SK-N-SH treated with all-trans-retinoic acid at 6 μM for 48 hours (cell line): ENCODE measurements at regions not wholly inside any gene's neighbourhood (a gene's known extent, or its start where the extent isn't known, plus 50 kb on each side); places are given as distances from the start of the nearest gene placed in this dataset.

Source experiments
- ATAC-seq: fragments of 200-7000 bp; cut with Tn5 transposase; 3 replicates; pipeline ENCODE4 v1.9.1; 2020; ENCODE audit warnings: mild to moderate bottlenecking, moderate library complexity
- BACH2 ChIP-seq: fragments of 250-450 bp; sonication (Bioruptor Pico); IDR thresholded peaks from 2 replicates; pipeline ENCODE4 v1.9.0; 2021; ENCODE audit warnings: mild to moderate bottlenecking, borderline replicate concordance
- CREB5 ChIP-seq: fragments of 250-450 bp; sonication (Bioruptor Pico); IDR thresholded peaks from 2 replicates; pipeline ENCODE4 v1.5.1; 2020; ENCODE audit warnings: low read depth, mild to moderate bottlenecking, moderate library complexity
- CSDC2 ChIP-seq: fragments of 250-450 bp; sonication (Bioruptor Pico); IDR thresholded peaks from 2 replicates; pipeline ENCODE4 v1.5.0; 2020; ENCODE audit warnings: mild to moderate bottlenecking, moderate library complexity
- CSRNP3 ChIP-seq: fragments of 250-450 bp; sonication (Bioruptor Pico); IDR thresholded peaks from 2 replicates; pipeline ENCODE4 v1.5.1; 2021; ENCODE audit warnings: mild to moderate bottlenecking, moderate library complexity
- ESRRG ChIP-seq: fragments of 250-450 bp; sonication (Bioruptor Pico); IDR thresholded peaks from 2 replicates; pipeline ENCODE4 v1.6.1; 2021; ENCODE audit warnings: mild to moderate bottlenecking
- GLIS3 ChIP-seq: fragments of 250-450 bp; sonication (Bioruptor Pico); IDR thresholded peaks from 2 replicates; pipeline ENCODE4 v1.5.0; 2020; ENCODE audit warnings: mild to moderate bottlenecking, moderate library complexity
- ISL1 ChIP-seq: fragments of 250-450 bp; sonication (Bioruptor Pico); IDR thresholded peaks from 2 replicates; pipeline ENCODE4 v2.1.2; 2022; ENCODE audit warnings: mild to moderate bottlenecking, moderate library complexity
- OSR1 ChIP-seq: fragments of 250-450 bp; sonication (Bioruptor Pico); IDR thresholded peaks from 2 replicates; pipeline ENCODE4 v1.8.0; 2022; ENCODE audit warnings: moderate library complexity, mild to moderate bottlenecking, inconsistent platforms
- PPARA ChIP-seq: fragments of 250-450 bp; sonication (Bioruptor Pico); IDR thresholded peaks from 2 replicates; pipeline ENCODE4 v1.5.0; 2020; ENCODE audit warnings: mild to moderate bottlenecking, borderline replicate concordance
- RARB ChIP-seq: fragments of 250-450 bp; sonication (Bioruptor Pico); IDR thresholded peaks from 2 replicates; pipeline ENCODE4 v1.8.0; 2021; ENCODE audit warnings: mild to moderate bottlenecking, moderate library complexity
- TCF4 ChIP-seq: fragments of 250-450 bp; sonication (Bioruptor Pico); IDR thresholded peaks from 2 replicates; pipeline ENCODE4 v1.8.0; 2021; ENCODE audit warnings: mild to moderate bottlenecking, moderate library complexity, borderline replicate concordance
- TOX ChIP-seq: fragments of 250-450 bp; sonication (Bioruptor Pico); IDR thresholded peaks from 2 replicates; pipeline ENCODE4 v1.8.0; 2021; ENCODE audit warnings: mild to moderate bottlenecking, moderate library complexity, borderline replicate concordance
- ZC3H10 ChIP-seq: fragments of 250-450 bp; sonication (Bioruptor Pico); IDR thresholded peaks from 2 replicates; pipeline ENCODE4 v1.5.1; 2021; ENCODE audit warnings: mild to moderate bottlenecking, moderate library complexity
- ZFP3 ChIP-seq: fragments of 250-450 bp; sonication (Bioruptor Pico); IDR thresholded peaks from 2 replicates; pipeline ENCODE4 v1.5.0; 2020; ENCODE audit warnings: mild to moderate bottlenecking, moderate library complexity
- ZFP30 ChIP-seq: fragments of 450-650 bp; formaldehyde crosslinking; IDR thresholded peaks from 2 replicates; pipeline ENCODE4 v1.5.0; 2022; ENCODE audit warnings: mild to moderate bottlenecking, moderate library complexity
- ZNF565 ChIP-seq: fragments of 450-650 bp; formaldehyde crosslinking; conservative IDR thresholded peaks from 2 replicates; pipeline ENCODE4 v1.5.0; 2020; ENCODE audit warnings: low read depth, mild to moderate bottlenecking, moderate library complexity
- ZNF70 ChIP-seq: fragments of 450-650 bp; formaldehyde crosslinking; IDR thresholded peaks from 2 replicates; pipeline ENCODE4 v1.5.0; 2020; ENCODE audit warnings: mild to moderate bottlenecking, moderate library complexity
- ZNF8 ChIP-seq: fragments of 450-650 bp; formaldehyde crosslinking; IDR thresholded peaks from 2 replicates; pipeline ENCODE4 v1.5.0; 2020; ENCODE audit warnings: mild to moderate bottlenecking, moderate library complexity
- TF ChIP-seq, protein P1 (sequence below): fragments of 250-450 bp; sonication (Bioruptor Pico); IDR thresholded peaks from 2 replicates; pipeline ENCODE4 v1.8.0; 2020; ENCODE audit warnings: mild to moderate bottlenecking, moderate library complexity, borderline replicate concordance
- TF ChIP-seq, protein P2 (sequence below): fragments of 250-450 bp; sonication (Bioruptor Pico); IDR thresholded peaks from 2 replicates; pipeline ENCODE4 v1.8.0; 2021; ENCODE audit warnings: low read depth, mild to moderate bottlenecking, moderate library complexity, borderline replicate concordance

GRCh38 chr15:36271048-36271447 is 308.4 kb upstream of the CDIN1 start:
- no peak for ATAC-seq
- no peak for TF ChIP-seq CREB5
- TF ChIP-seq, all 23 proteins: peak for 0

- ATAC-seq = no peak
- TF ChIP-seq ZC3H10 (CRISPR knock-in tag) = no peak
Observed at GRCh38 chr15:36275656-36276055, 303.8 kb upstream of the CDIN1 start.

- TF ChIP-seq ZFP3 = no peak
- TF ChIP-seq, all 23 proteins: peak for 0
- no peak for ATAC-seq
Observed at GRCh38 chr15:36278219-36278618, 301.2 kb upstream of the CDIN1 start.

DNA sequence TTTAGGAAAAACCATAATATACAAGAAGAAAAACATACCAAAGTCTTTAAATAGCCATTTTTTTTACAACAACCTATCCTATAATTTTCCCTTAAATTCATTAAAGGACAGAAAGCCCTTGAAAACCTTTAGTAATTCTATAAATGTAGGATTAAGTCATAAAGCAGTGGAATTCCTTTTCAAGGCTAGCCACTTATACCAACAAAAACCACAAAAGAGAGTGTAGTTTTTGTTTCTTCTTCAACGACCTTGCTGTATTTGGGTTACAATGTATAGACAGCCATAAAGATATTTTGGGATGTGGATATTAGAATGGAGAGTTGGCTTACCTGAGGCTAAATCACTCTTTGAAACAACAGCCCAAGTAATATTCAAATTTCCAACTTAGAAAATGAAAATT is 296.6 kb upstream of the CDIN1 start:
- TF ChIP-seq ZFP3 = no peak
- no peak for TF ChIP-seq CSDC2
- TF ChIP-seq CREB5 = no peak
- TF ChIP-seq RARB (CRISPR knock-in tag) = no peak
- TF ChIP-seq ZNF70 (CRISPR knock-in tag) = no peak
- no peak for TF ChIP-seq ZNF565 (CRISPR knock-in tag)
- no peak for TF ChIP-seq GLIS3 (CRISPR knock-in tag)
- no peak for TF ChIP-seq ISL1 (CRISPR knock-in tag)
- TF ChIP-seq ZNF8 (CRISPR knock-in tag) = no peak
- TF ChIP-seq OSR1 (CRISPR knock-in tag) = no peak
- TF ChIP-seq TOX (CRISPR knock-in tag) = no peak
- TF ChIP-seq TCF4 = no peak
- no peak for TF ChIP-seq ZFP30
- no peak for ATAC-seq

GRCh38 chr15:36284911-36285310 is 294.5 kb upstream of the CDIN1 start:
- TF ChIP-seq, protein P1, sequence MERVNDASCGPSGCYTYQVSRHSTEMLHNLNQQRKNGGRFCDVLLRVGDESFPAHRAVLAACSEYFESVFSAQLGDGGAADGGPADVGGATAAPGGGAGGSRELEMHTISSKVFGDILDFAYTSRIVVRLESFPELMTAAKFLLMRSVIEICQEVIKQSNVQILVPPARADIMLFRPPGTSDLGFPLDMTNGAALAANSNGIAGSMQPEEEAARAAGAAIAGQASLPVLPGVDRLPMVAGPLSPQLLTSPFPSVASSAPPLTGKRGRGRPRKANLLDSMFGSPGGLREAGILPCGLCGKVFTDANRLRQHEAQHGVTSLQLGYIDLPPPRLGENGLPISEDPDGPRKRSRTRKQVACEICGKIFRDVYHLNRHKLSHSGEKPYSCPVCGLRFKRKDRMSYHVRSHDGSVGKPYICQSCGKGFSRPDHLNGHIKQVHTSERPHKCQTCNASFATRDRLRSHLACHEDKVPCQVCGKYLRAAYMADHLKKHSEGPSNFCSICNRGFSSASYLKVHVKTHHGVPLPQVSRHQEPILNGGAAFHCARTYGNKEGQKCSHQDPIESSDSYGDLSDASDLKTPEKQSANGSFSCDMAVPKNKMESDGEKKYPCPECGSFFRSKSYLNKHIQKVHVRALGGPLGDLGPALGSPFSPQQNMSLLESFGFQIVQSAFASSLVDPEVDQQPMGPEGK (CRISPR knock-in tag) = no peak
- TF ChIP-seq ZFP3 (no peak), OSR1 (CRISPR knock-in tag) (no peak), CSRNP3 (CRISPR knock-in tag) (no peak), GLIS3 (CRISPR knock-in tag) (no peak), BACH2 (CRISPR knock-in tag) (no peak), CREB5 (no peak), ESRRG (no peak), ZNF8 (CRISPR knock-in tag) (no peak)
- no peak for ATAC-seq

DNA sequence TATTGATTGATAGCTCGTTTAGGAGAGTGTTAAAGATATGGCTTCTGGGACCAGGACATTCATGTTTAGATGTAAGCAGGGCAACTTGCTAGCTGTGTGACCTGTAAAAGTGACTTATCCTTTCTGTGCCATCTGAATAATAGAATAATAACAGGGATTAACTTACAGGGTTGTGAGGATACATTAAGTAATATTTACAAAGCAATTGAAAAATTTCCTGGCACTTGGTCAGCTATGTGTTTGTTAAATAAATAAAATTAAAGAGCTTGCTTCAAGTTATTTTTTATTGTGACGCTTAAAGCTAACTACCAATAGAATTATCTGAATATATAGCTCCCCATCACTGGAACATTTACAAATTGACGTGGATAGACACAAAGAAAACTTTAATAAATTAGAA is 287.9 kb upstream of the CDIN1 start:
- TF ChIP-seq TCF4 (no peak), ZNF8 (CRISPR knock-in tag) (no peak), ZFP30 (no peak), CREB5 (no peak), ESRRG (no peak), PPARA (CRISPR knock-in tag) (no peak), ZNF70 (CRISPR knock-in tag) (no peak)
- TF ChIP-seq, protein P2, sequence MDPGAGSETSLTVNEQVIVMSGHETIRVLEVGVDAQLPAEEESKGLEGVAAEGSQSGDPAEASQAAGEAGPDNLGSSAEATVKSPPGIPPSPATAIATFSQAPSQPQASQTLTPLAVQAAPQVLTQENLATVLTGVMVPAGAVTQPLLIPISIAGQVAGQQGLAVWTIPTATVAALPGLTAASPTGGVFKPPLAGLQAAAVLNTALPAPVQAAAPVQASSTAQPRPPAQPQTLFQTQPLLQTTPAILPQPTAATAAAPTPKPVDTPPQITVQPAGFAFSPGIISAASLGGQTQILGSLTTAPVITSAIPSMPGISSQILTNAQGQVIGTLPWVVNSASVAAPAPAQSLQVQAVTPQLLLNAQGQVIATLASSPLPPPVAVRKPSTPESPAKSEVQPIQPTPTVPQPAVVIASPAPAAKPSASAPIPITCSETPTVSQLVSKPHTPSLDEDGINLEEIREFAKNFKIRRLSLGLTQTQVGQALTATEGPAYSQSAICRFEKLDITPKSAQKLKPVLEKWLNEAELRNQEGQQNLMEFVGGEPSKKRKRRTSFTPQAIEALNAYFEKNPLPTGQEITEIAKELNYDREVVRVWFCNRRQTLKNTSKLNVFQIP (CRISPR knock-in tag) = no peak
- TF ChIP-seq, all 23 proteins: peak for 0
- ATAC-seq = no peak
